ENCODE measurements at regions not wholly inside any gene's neighbourhood (a gene's known extent, or its start where the extent isn't known, plus 50 kb on each side); places are given as distances from the start of the nearest gene placed in this dataset.

DNA sequence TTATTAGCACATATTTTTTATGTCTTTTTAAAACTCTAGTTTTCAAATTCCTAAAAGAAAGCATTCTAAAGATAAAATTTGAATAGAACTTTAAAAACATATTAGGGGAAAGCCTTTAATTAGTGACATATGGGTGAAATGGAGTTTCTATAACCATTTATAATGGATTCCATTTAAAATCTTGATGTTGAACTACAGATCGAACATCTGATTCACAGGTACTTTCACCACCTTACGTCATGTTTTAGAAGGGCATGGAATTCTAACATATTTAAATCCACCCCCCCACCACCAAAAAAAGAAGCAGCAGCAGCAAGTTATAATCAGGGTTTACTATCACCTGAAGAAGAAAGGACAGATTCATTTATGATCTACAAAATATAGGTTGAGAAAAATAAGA is 298.4 kb downstream of the SMOC2 start:
- DNase-seq (ENCODE audit: low read depth): no peak
- TF ChIP-seq, protein P1, sequence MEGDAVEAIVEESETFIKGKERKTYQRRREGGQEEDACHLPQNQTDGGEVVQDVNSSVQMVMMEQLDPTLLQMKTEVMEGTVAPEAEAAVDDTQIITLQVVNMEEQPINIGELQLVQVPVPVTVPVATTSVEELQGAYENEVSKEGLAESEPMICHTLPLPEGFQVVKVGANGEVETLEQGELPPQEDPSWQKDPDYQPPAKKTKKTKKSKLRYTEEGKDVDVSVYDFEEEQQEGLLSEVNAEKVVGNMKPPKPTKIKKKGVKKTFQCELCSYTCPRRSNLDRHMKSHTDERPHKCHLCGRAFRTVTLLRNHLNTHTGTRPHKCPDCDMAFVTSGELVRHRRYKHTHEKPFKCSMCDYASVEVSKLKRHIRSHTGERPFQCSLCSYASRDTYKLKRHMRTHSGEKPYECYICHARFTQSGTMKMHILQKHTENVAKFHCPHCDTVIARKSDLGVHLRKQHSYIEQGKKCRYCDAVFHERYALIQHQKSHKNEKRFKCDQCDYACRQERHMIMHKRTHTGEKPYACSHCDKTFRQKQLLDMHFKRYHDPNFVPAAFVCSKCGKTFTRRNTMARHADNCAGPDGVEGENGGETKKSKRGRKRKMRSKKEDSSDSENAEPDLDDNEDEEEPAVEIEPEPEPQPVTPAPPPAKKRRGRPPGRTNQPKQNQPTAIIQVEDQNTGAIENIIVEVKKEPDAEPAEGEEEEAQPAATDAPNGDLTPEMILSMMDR (IDR thresholded peaks at IDR 0.05; ENCODE audit: control insufficient read depth, extremely low read depth, insufficient read depth): no peak
- H3K4me3 ChIP-seq (ENCODE audit: low read depth, low read length): no peak overlapping the region

DNA sequence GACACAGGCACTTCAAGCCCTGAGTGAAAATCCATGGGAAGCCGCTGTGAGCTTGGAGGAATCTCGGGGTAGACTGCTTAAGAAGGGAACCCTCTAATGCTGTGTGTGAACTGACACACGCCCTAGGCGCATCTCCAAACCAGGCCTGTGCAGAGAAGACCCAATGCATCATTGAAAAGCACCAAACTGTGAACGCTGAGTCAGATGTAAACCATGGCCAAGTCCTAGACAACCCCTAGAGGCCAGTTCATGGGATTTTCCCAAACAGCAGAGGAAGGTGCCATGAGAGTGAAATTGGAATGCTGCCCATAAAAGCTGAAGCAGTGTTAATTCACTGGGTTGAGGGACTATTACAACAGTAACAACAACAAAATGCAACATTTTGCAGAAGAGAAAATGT is 296.5 kb downstream of the SMOC2 start:
- DNase-seq (ENCODE audit: low read depth): no peak
- no peak overlapping the region for H3K4me3 ChIP-seq (ENCODE audit: low read depth, low read length)
- TF ChIP-seq, protein P1 (IDR thresholded peaks at IDR 0.05; ENCODE audit: control insufficient read depth, extremely low read depth, insufficient read depth): no peak

- no peak for DNase-seq (ENCODE audit: low read depth)
- no peak overlapping the region for H3K4me3 ChIP-seq (ENCODE audit: low read depth, low read length)
- TF ChIP-seq, protein P1 (IDR thresholded peaks at IDR 0.05; ENCODE audit: control insufficient read depth, extremely low read depth, insufficient read depth): no peak
Measured at GRCh38 chr6:168737014-168737413, 296.0 kb downstream of the SMOC2 start.

- DNase-seq (ENCODE audit: low read depth): no peak
- TF ChIP-seq, protein P1 (IDR thresholded peaks at IDR 0.05; ENCODE audit: control insufficient read depth, extremely low read depth, insufficient read depth): no peak
- H3K4me3 ChIP-seq (ENCODE audit: low read depth, low read length): no peak overlapping the region
Measured at GRCh38 chr6:168736039-168736438, 295.1 kb downstream of the SMOC2 start.

DNA sequence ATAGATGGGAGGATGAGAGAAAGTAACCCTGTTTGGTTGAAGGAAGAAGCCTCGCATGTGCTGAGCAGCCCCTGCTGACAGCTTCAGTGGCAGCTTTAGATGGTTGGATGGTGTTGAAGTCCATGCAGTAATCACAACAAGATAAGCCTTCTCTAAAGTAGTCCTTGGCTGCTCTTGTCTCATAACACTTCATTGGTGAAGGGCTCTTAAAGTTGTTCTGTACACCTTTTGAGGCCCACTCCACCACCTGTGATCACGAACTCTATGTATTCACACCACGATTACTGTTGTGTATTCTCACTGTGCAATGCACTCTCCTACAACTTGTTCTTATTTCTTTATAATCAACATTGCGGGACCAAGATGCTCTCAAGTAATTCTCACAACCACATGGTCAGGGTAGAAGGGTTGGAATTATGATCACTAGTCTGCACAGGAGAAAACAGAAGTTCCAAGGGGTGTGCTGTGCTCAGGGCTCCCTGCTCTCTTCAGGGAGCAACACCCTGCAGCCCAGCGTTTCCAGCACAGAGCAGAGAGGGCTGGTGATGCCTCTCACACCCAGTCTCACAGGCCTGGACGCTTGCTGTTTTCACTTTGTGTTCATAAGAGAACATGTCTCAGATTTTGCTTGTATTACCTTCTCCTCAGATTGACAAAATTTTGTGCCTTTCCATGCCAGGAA is 294.4 kb downstream of the SMOC2 start:
- H3K4me3 ChIP-seq (ENCODE audit: low read depth, low read length): no peak overlapping the region
- DNase-seq (ENCODE audit: low read depth): no peak
- TF ChIP-seq, protein P1 (IDR thresholded peaks at IDR 0.05; ENCODE audit: control insufficient read depth, extremely low read depth, insufficient read depth): no peak

DNA sequence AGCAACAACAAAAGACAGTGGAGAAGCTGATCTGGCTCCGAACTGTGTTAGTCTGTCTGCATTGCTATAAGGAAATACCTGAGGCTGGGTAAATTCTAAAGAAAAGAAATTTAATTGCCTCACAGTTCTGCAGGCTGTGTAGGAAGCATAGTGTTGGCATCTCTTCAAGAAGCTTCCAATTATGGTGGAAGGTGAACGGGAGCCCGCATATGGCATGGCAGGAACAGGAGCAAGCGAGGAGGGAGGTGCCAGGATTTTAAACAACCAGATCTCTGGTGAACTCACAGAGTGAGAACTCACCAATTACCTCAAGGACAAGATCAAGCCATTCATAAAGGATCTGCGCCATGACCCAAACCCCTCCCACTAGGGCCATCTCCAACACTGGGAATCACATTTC is 293.5 kb downstream of the SMOC2 start:
- TF ChIP-seq, protein P1 (IDR thresholded peaks at IDR 0.05; ENCODE audit: control insufficient read depth, extremely low read depth, insufficient read depth): no peak
- H3K4me3 ChIP-seq (ENCODE audit: low read depth, low read length): no peak overlapping the region
- no peak for DNase-seq (ENCODE audit: low read depth)

DNA sequence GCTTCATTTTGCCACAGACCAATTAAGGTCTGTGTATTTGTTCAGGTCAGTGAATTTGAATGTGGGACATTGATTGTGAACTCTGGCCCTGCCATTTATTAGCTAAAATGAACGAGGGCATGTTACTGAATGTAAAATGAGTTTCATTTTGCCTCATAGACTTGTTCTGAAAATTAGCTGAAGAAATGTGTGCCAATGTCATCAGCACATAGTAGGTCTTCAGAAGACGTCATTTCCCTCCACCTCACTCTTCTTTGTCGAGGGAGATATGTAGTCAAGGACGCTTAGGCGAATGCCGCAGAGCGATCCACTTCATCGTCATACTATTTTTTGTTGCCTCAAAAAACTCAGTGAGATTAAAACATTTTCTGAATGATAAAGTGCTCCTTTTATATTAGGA is 291.7 kb downstream of the SMOC2 start:
- DNase-seq (ENCODE audit: low read depth): no peak
- TF ChIP-seq, protein P1 (IDR thresholded peaks at IDR 0.05; ENCODE audit: control insufficient read depth, extremely low read depth, insufficient read depth): no peak
- H3K4me3 ChIP-seq (ENCODE audit: low read depth, low read length): no peak overlapping the region

Data from LNCaP clone FGC (cell line).